ENCODE measurements at regions not wholly inside any gene's neighbourhood (a gene's known extent, or its start where the extent isn't known, plus 50 kb on each side); places are given as distances from the start of the nearest gene placed in this dataset.

GRCh38 chr3:104711406-104711805 lies 655.3 kb upstream of the ALCAM start:
- no peak for DNase-seq

GRCh38 chr3:104715972-104716371 lies 650.7 kb upstream of the ALCAM start:
- DNase-seq, result no peak

GRCh38 chr3:104717828-104718196 lies 648.9 kb upstream of the ALCAM start:
- DNase-seq, result no peak

GRCh38 chr3:104723000-104723399 lies 643.7 kb upstream of the ALCAM start:
- no peak for DNase-seq

GRCh38 chr3:104731074-104731473 lies 635.6 kb upstream of the ALCAM start:
- no peak for DNase-seq

- DNase-seq, result no peak
Observed at GRCh38 chr3:104734627-104735026, 632.1 kb upstream of the ALCAM start.

GRCh38 chr3:104735691-104736090 lies 631.0 kb upstream of the ALCAM start:
- DNase-seq, result no peak

GRCh38 chr3:104738271-104738670 lies 628.4 kb upstream of the ALCAM start:
- no peak for DNase-seq

- DNase-seq, result no peak
Observed at GRCh38 chr3:104740874-104741379, 625.8 kb upstream of the ALCAM start.

GRCh38 chr3:104742044-104742443 lies 624.7 kb upstream of the ALCAM start:
- no peak for DNase-seq

- DNase-seq, result no peak
Observed at GRCh38 chr3:104745313-104745712, 621.4 kb upstream of the ALCAM start.

- no peak for DNase-seq
Observed at GRCh38 chr3:104746056-104746455, 620.7 kb upstream of the ALCAM start.

GRCh38 chr3:104750581-104750980 lies 616.1 kb upstream of the ALCAM start:
- DNase-seq, result no peak

- DNase-seq, result no peak
Observed at GRCh38 chr3:104755791-104756190, 610.9 kb upstream of the ALCAM start.

- no peak for DNase-seq
Observed at GRCh38 chr3:104763007-104763406, 603.7 kb upstream of the ALCAM start.

- no peak for DNase-seq
Observed at GRCh38 chr3:104764496-104764895, 602.2 kb upstream of the ALCAM start.

GRCh38 chr3:104768886-104769285 lies 597.8 kb upstream of the ALCAM start:
- DNase-seq, result no peak

GRCh38 chr3:104779324-104779723 lies 587.4 kb upstream of the ALCAM start:
- no peak for DNase-seq

- DNase-seq, result no peak
Observed at GRCh38 chr3:104781112-104781511, 585.6 kb upstream of the ALCAM start.

- DNase-seq, result no peak
Observed at GRCh38 chr3:104785947-104786346, 580.8 kb upstream of the ALCAM start.

- DNase-seq, result peak in 1 of 2 experiments; percentile 14
Observed at GRCh38 chr3:104787306-104787705, 579.4 kb upstream of the ALCAM start.

GRCh38 chr3:104788807-104789206 lies 577.9 kb upstream of the ALCAM start:
- no peak for DNase-seq

GRCh38 chr3:104791331-104791730 lies 575.4 kb upstream of the ALCAM start:
- DNase-seq, result no peak

GRCh38 chr3:104796556-104796955 lies 570.2 kb upstream of the ALCAM start:
- DNase-seq, result no peak

GRCh38 chr3:104805042-104805441 lies 561.7 kb upstream of the ALCAM start:
- no peak for DNase-seq

GRCh38 chr3:104805508-104805907 lies 561.2 kb upstream of the ALCAM start:
- DNase-seq, result peak in 1 of 2 experiments; percentile 43

Data from NCI-H526 (cell line).